ENCODE measurements at regions not wholly inside any gene's neighbourhood (a gene's known extent, or its start where the extent isn't known, plus 50 kb on each side); places are given as distances from the start of the nearest gene placed in this dataset.

DNA sequence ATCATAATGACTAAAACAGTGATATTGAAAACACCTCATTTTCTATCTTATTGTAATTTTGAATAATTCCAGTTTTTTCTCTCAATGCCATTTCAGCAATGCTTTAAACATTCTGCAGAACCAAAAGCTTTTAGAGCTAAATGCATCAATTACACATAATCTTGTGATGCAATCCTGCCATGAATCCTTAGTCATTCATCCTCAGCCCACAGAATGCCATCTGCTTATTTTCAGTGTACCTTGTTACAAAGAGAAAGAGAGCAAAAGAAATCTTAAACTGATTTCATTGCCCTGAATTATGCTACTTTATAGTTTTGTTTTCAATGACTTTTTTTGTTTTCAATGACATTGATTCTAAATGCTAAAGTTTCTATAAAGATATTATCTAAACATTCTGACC, 1234.8 kb upstream of the C9orf72 start:
- no peak for TF ChIP-seq C11orf30 (IDR thresholded peaks at IDR 0.05; ENCODE audit: low read depth)
- TF ChIP-seq HNRNPH1 (optimal IDR thresholded peaks at IDR 0.05; ENCODE audit: low read depth, low read length) = no peak
- TF ChIP-seq ZSCAN29 (IDR thresholded peaks at IDR 0.05) = no peak
- no peak for TF ChIP-seq BHLHE40 (IDR thresholded peaks at IDR 0.05; ENCODE audit: low read length)

Measured in K562 (cell line).